ENCODE measurements at regions not wholly inside any gene's neighbourhood (a gene's known extent, or its start where the extent isn't known, plus 50 kb on each side); places are given as distances from the start of the nearest gene placed in this dataset.
"Not testable (repeated sequence)": the region's sequence is repeated elsewhere in the genome, so short reads cannot be mapped to it uniquely, and the experiment has no call there.

- intact Hi-C loops (cut with DNase I) = no loop called here
- Histone ChIP-seq H3K36me3 (no peaks in the 10 kb centered on the region), H3K27ac (no peak overlapping the region), H3K27me3 (no peaks in the 10 kb centered on the region), H3K4me3 (no peak overlapping the region), H3K9me3 (no peaks in the 10 kb centered on the region), H3K4me1 (ENCODE audit: insufficient read depth) (no peaks in the 10 kb centered on the region)
- no peak for TF ChIP-seq CTCF (IDR thresholded peaks at IDR 0.05)
- WGBS, 3 donors = 67 to 84% (median 80%) methylated on average over 1 of the region's 1 CpG
- no peak for DNase-seq
Observed at GRCh38 chr5:101327816-101328215, 424.7 kb upstream of the ST8SIA4 start.

- DNase-seq = no peak
- Histone ChIP-seq H3K27me3 (no peaks in the 10 kb centered on the region), H3K4me1 (ENCODE audit: insufficient read depth) (no peaks in the 10 kb centered on the region), H3K4me3 (no peak overlapping the region), H3K27ac (no peak overlapping the region), H3K36me3 (no peaks in the 10 kb centered on the region), H3K9me3 (no peaks in the 10 kb centered on the region)
- intact Hi-C loops (cut with DNase I) = no loop called here
- TF ChIP-seq CTCF (IDR thresholded peaks at IDR 0.05) (no peak), EP300 (IDR thresholded peaks at IDR 0.05) (no peak), POLR2A (IDR thresholded peaks at IDR 0.05) (no peak)
Observed at GRCh38 chr5:101326766-101327165, 423.7 kb upstream of the ST8SIA4 start.

- H3K27ac ChIP-seq; H3K36me3 ChIP-seq; intact Hi-C loops (cut with DNase I); DNase-seq; H3K9me3 ChIP-seq; H3K27me3 ChIP-seq; H3K4me3 ChIP-seq; H3K4me1 ChIP-seq (ENCODE audit: insufficient read depth): not testable (repeated sequence)
- 77 to 82% (median 78%) methylated on average over 7 of the region's 7 CpGs for WGBS, 3 donors
Observed at GRCh38 chr5:101316401-101316800, 413.3 kb upstream of the ST8SIA4 start.

GRCh38 chr5:101306391-101307137, 403.5 kb upstream of the ST8SIA4 start:
- Histone ChIP-seq H3K9me3 (no peaks in the 10 kb centered on the region), H3K27me3 (no peaks in the 10 kb centered on the region), H3K4me3 (no peak overlapping the region), H3K4me1 (ENCODE audit: insufficient read depth) (no peaks in the 10 kb centered on the region), H3K36me3 (no peaks in the 10 kb centered on the region), H3K27ac (no peak overlapping the region)
- DNase-seq = no peak
- intact Hi-C loops (cut with DNase I) = no loop called here
- TF ChIP-seq POLR2A (IDR thresholded peaks at IDR 0.05) (no peak), EP300 (IDR thresholded peaks at IDR 0.05) (no peak), CTCF (IDR thresholded peaks at IDR 0.05) (no peak)
- 60 to 67% (median 60%) methylated on average over 5 of the region's 5 CpGs for WGBS, 3 donors

GRCh38 chr5:101296477-101296876, 393.4 kb upstream of the ST8SIA4 start:
- TF ChIP-seq EP300 (IDR thresholded peaks at IDR 0.05) = no peak
- H3K4me3 ChIP-seq = no peak overlapping the region
- no peak overlapping the region for H3K27ac ChIP-seq
- H3K4me1 ChIP-seq (ENCODE audit: insufficient read depth) = no peaks in the 10 kb centered on the region
- intact Hi-C loops (cut with DNase I) = no loop called here
- DNase-seq = no peak
- H3K36me3 ChIP-seq = no peaks in the 10 kb centered on the region
- H3K27me3 ChIP-seq = no peaks in the 10 kb centered on the region
- no peaks in the 10 kb centered on the region for H3K9me3 ChIP-seq
